Stomach (tissue), 8 donors: ENCODE measurements at regions not wholly inside any gene's neighbourhood (a gene's known extent, or its start where the extent isn't known, plus 50 kb on each side); places are given as distances from the start of the nearest gene placed in this dataset.

ENCODE experiments used
- DNase-seq, 2 donors: peaks; one replicate each; pipeline versions ENCODE4 v3.0.0 to v3.0.0-alpha.2; 2013 to 2019
- H3K27ac ChIP-seq, 5 donors: fragments of 200-600 bp in 4 of 5; sonication (generic) in 4 of 5; one replicate each; pipeline ENCODE4 v1.5.1; 2013 to 2019; ENCODE audit warnings: mild to moderate bottlenecking in 1 of 5, moderate library complexity in 1 of 5
- H3K27me3 ChIP-seq, 3 donors: fragments of 200-600 bp; sonication (generic); one replicate each; pipeline ENCODE4 v1.5.1; 2017 to 2019; ENCODE audit warnings: mixed run types in 1 of 3
- H3K36me3 ChIP-seq, 4 donors: fragments of 200-600 bp; sonication (generic); 1 replicate in 3 of 4; 2 replicates in 1 of 4; pipeline ENCODE4 v1.5.1; 2016 to 2019
- H3K4me1 ChIP-seq, 4 donors: fragments of 200-600 bp; sonication (generic); one replicate each; pipeline ENCODE4 v1.5.1; 2016 to 2019
- H3K4me3 ChIP-seq, 4 donors: fragments of 200-600 bp; sonication (generic) in 3 of 4; one replicate each; pipeline ENCODE4 v1.5.1; 2016 to 2019; ENCODE audit warnings: mild to moderate bottlenecking in 1 of 4
- H3K9me3 ChIP-seq, 4 donors: fragments of 200-600 bp; sonication (generic); one replicate each; pipeline ENCODE4 v1.5.1; 2016 to 2019
- EP300 ChIP-seq: sonication (generic); formaldehyde crosslinking; IDR thresholded peaks from one replicate; pipeline ENCODE4 v1.6.1; 2017; ENCODE audit warnings: antibody characterized with exemption
- POLR2A ChIP-seq, 4 donors: fragments of 450-650 bp; IDR thresholded peaks; one replicate each; pipeline ENCODE4 v1.6.1; 2016; ENCODE audit warnings: antibody characterized with exemption in 4 of 4, control low read depth in 2 of 4, mild to moderate bottlenecking in 1 of 4, moderate library complexity in 1 of 4
- POLR2AphosphoS5 ChIP-seq, 3 donors: sonication (generic); formaldehyde crosslinking; IDR thresholded peaks; one replicate each; pipeline ENCODE4 v1.6.1; 2016; ENCODE audit warnings: antibody characterized with exemption in 3 of 3
- WGBS, 5 donors: extraction: QIAGEN DNeasy Blood & Tissue Kit in 3 of 5; methylation state at CpG; one replicate each; pipeline versions ENCODE4 v1.1.5 to v1.1.7; 2013 to 2018; 5-methylcytosine and 5-hydroxymethylcytosine counted together
- intact Hi-C: fragments of 100-400 bp; cut with DNase I; formaldehyde crosslinking; loops from one replicate; pipeline ENCODE4 v1.15.1; 2023; ENCODE audit warnings: low total_unique reads
- TF ChIP-seq, protein P1 (sequence below), 7 experiments: fragments of 450-650 bp in 4 of 7; fragments of 200-600 bp in 3 of 7; sonication (generic) in 3 of 7; IDR thresholded peaks; one replicate each; pipeline ENCODE4 v1.5.1; 2016 to 2019; ENCODE audit warnings: antibody characterized with exemption in 7 of 7, control low read depth in 2 of 7, mild to moderate bottlenecking in 1 of 7
- donor health status: healthy with polysubstance abuse.
- donor health status: Bipolar disorder and iron deficiency.
- donor health status: healthy.

- peaks cover 0 to 9% (median 4%) of the 10 kb centered on the region in 4 donors for H3K4me1 ChIP-seq
- TF ChIP-seq EP300 (no peak), POLR2AphosphoS5 (IDR thresholded peaks at IDR 0.05) (no peak), POLR2A (IDR thresholded peaks at IDR 0.05) (no peak)
- TF ChIP-seq, protein P1, sequence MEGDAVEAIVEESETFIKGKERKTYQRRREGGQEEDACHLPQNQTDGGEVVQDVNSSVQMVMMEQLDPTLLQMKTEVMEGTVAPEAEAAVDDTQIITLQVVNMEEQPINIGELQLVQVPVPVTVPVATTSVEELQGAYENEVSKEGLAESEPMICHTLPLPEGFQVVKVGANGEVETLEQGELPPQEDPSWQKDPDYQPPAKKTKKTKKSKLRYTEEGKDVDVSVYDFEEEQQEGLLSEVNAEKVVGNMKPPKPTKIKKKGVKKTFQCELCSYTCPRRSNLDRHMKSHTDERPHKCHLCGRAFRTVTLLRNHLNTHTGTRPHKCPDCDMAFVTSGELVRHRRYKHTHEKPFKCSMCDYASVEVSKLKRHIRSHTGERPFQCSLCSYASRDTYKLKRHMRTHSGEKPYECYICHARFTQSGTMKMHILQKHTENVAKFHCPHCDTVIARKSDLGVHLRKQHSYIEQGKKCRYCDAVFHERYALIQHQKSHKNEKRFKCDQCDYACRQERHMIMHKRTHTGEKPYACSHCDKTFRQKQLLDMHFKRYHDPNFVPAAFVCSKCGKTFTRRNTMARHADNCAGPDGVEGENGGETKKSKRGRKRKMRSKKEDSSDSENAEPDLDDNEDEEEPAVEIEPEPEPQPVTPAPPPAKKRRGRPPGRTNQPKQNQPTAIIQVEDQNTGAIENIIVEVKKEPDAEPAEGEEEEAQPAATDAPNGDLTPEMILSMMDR (IDR thresholded peaks at IDR 0.05), result no peak
- no peak overlapping the region for H3K4me3 ChIP-seq
- no peak for DNase-seq
- no peaks in the 10 kb centered on the region for H3K27me3 ChIP-seq
- intact Hi-C loops, result no loop called here
- no peaks in the 10 kb centered on the region for H3K9me3 ChIP-seq
- no peaks in the 10 kb centered on the region for H3K36me3 ChIP-seq
- 84 to 91% (median 87%) methylated on average over 13 to 16 of the region's 16 CpGs for WGBS, 5 donors
- H3K27ac ChIP-seq, result no peak overlapping the region
These were observed 57.2 kb upstream of the VIPR2 start for GRCh38 chr7:159201722-159202330.

- TF ChIP-seq POLR2A (IDR thresholded peaks at IDR 0.05) (no peak), POLR2AphosphoS5 (IDR thresholded peaks at IDR 0.05) (no peak), EP300 (no peak)
- TF ChIP-seq, protein P1 (IDR thresholded peaks at IDR 0.05), result no peak
- no peak for DNase-seq
- WGBS, 5 donors, result 77 to 85% (median 80%) methylated on average over 14 of the region's 14 CpGs
- intact Hi-C loops, result no loop called here
- no peaks in the 10 kb centered on the region for H3K36me3 ChIP-seq
- H3K27me3 ChIP-seq, result no peaks in the 10 kb centered on the region
- H3K27ac ChIP-seq, result no peak overlapping the region
- H3K9me3 ChIP-seq, result no peaks in the 10 kb centered on the region
- H3K4me1 ChIP-seq, result peaks cover 0 to 21% (median 9%) of the 10 kb centered on the region in 4 donors
- no peak overlapping the region for H3K4me3 ChIP-seq
These were observed 55.8 kb upstream of the VIPR2 start for GRCh38 chr7:159200421-159200820.

- H3K4me1 ChIP-seq, result peaks cover 0 to 21% (median 9%) of the 10 kb centered on the region in 4 donors
- no peak for TF ChIP-seq POLR2A (IDR thresholded peaks at IDR 0.05)
- no peak for TF ChIP-seq POLR2AphosphoS5 (IDR thresholded peaks at IDR 0.05)
- TF ChIP-seq, protein P1 (IDR thresholded peaks at IDR 0.05), result no peak
- no peak for TF ChIP-seq EP300
- H3K9me3 ChIP-seq, result no peaks in the 10 kb centered on the region
- 89 to 92% (median 91%) methylated on average over 14 to 15 of the region's 15 CpGs for WGBS, 5 donors
- no peak overlapping the region for H3K4me3 ChIP-seq
- no peak for DNase-seq
- H3K27me3 ChIP-seq, result no peaks in the 10 kb centered on the region
- intact Hi-C loops, result no loop called here
- H3K36me3 ChIP-seq, result no peaks in the 10 kb centered on the region
- H3K27ac ChIP-seq, result peak overlapping the region in 2 of 5 donors; percentile 7 to 40
These were observed 53.5 kb upstream of the VIPR2 start for GRCh38 chr7:159198016-159198724.

- intact Hi-C loops, result no loop called here
- H3K4me3 ChIP-seq, result no peak overlapping the region
- H3K9me3 ChIP-seq, result no peaks in the 10 kb centered on the region
- H3K4me1 ChIP-seq, result peaks cover 0 to 21% (median 9%) of the 10 kb centered on the region in 4 donors
- WGBS, 5 donors, result 22 to 38% (median 28%) methylated on average over 20 of the region's 20 CpGs
- no peaks in the 10 kb centered on the region for H3K27me3 ChIP-seq
- no peaks in the 10 kb centered on the region for H3K36me3 ChIP-seq
- H3K27ac ChIP-seq, result peak overlapping the region in 3 of 5 donors; percentile 7 to 54 (median 40)
- peak in 1 of 2 donors; percentile 45 for DNase-seq
- TF ChIP-seq, protein P1 (IDR thresholded peaks at IDR 0.05), result no peak
- TF ChIP-seq EP300 (no peak), POLR2A (IDR thresholded peaks at IDR 0.05) (no peak), POLR2AphosphoS5 (IDR thresholded peaks at IDR 0.05) (no peak)
These were observed 52.7 kb upstream of the VIPR2 start for GRCh38 chr7:159197066-159197975.
